HG02840 (cell line): ENCODE measurements at regions not wholly inside any gene's neighbourhood (a gene's known extent, or its start where the extent isn't known, plus 50 kb on each side); places are given as distances from the start of the nearest gene placed in this dataset.

ENCODE experiments used
- ATAC-seq: cut with Tn5 transposase; IDR thresholded peaks from one replicate; pipeline ENCODE4 v1.9.1; 2021; ENCODE audit warnings: mild to moderate bottlenecking, moderate library complexity, moderate number of reproducible peaks; ENCODE audit not compliant: unreplicated experiment, low FRiP score

GRCh38 chr20:50284811-50285375, 94.3 kb downstream of the CEBPB start:
- ATAC-seq: no peak

DNA sequence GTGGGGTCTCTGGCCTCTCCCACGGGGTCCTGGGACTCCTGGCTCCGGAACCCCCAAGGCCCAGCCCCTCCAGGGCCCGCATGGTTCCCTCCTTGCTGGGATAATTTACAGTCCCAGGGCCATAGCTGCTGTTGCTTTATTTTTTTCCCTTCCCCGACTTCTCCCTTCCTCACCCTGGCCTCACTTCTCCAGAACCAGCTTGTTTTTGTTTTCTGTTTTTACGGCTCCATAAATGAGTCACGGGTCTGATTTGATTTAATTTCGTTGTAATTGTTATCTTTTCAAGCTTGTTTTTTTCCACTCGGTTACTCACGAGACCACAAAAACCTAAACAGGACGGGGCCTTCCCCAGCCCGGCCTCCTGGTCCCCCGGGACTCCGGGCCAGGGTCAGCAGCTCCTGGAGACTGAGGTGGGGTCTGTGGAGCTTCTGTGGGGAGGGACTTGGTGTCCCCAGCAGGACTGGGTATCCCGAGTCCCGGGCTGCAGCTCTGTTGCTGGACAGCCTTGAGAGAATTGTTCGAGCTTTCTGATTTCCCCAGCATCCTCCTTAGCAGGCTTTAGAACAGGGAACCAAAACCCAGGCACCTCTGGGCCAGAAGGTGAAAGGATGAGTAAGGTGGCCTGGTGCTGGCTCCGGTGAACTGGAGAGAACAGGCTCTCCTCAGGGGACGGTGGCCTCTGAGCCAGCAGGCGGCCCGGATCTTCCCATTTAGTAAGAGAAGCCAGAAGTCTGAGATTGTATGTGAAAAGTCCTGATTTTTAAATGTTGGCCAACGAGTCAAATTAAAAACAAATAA, 94.9 kb downstream of the CEBPB start:
- ATAC-seq: no peak

DNA sequence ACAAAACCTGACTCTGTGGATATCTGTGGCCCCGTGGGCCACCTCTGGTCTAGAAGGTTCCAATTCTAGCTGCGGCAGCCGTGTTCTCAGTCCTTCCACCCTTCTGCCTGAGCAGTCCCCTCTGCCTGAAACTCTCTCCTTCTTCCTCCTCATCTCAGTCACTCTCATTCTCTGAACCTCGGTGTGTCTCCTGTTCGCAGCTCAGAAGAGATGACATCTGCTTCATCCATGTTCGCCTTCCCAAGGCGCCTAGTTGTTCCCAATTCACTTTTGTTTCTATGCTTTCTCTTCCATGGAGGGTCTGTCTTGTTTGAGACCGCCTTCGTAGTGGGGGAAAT, 95.5 kb downstream of the CEBPB start:
- no peak for ATAC-seq

GRCh38 chr20:50286609-50287008, 96.0 kb downstream of the CEBPB start:
- no peak for ATAC-seq

- ATAC-seq: no peak
Observed at GRCh38 chr20:50287512-50287911, 96.9 kb downstream of the CEBPB start.

DNA sequence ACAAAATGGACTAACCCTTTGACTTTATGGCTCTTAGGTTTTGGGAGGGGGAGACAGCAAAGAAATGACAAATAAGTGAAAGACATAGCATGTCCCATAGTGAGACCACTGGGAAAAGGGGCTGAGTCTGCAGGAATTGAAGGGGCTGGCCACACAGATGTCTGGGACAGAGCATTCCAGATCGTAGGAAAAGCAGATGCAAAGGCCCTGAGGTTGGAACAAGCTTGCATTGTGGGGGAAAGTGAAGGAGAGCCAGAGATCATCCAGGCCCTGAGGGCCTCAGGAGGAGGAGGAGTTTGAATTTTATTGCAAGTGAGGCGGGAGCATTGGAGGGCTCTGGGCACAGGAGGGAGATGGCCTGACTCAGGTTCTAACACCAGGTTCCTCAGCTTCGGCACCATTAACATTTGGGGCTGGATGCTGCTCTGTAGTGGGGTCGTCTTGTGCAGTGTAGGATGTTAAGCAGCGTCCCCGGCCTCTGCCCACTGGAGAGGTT, 97.5 kb downstream of the CEBPB start:
- no peak for ATAC-seq

DNA sequence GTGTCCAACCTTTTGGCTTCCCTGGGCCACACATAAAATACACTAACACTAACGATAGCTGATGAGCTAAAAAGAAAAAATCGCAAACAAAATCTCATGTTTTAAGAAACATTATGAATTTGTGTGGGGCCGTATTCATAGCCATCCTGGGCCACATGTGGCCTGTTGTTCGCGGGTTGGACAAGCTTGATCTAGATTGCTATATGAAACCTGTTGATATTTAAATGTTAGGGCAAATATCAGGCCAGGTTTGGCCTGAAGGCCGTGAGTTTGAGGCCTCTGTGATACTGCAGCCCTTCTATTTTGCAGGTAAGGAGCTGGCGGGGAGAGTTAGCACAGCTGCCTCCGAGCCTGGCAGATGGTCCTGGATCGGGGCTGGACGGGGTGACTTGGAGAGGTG, 99.0 kb downstream of the CEBPB start:
- no peak for ATAC-seq

GRCh38 chr20:50290112-50290511, 99.5 kb downstream of the CEBPB start:
- no peak for ATAC-seq

GRCh38 chr20:50290808-50291207, 100.2 kb downstream of the CEBPB start:
- no peak for ATAC-seq

DNA sequence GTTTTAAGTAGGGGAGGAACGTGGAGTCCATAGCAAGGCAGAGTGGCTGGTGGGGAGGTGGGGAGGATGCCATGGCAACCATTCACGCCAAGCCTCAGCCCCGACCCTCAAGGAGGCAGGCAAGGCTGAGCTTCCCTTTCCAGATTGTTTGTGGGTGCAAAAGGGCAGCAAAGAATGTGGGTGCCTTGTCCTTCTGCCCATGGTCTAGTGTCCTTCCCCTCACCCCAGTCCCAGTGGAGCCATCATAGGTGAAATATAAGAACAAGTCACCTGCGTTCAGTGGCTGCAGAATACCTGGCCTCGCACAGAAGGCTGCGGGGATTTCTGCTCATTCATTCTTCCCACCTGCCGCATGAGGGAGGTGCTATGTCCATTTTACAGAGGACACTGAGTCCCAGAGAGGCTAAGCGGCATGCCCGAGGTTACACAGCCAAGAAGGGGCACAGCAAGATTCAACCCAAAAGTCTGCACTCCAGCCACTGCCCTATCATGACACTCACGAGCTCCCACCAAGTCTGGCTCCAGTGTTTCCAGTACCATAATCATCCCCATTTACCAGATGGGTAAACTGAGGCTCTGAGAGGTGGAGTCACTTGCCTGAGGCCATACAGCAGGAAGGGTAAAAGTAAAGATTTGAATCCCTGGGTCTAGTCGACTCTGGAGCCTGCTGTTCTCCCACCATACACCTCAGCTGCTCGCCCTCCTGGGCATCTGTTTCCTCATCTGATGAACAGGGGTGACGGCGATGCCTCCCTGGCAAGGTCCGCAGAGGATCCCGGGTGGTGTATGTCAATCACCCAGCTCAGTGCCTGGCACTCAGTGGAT, 100.8 kb downstream of the CEBPB start:
- no peak for ATAC-seq

DNA sequence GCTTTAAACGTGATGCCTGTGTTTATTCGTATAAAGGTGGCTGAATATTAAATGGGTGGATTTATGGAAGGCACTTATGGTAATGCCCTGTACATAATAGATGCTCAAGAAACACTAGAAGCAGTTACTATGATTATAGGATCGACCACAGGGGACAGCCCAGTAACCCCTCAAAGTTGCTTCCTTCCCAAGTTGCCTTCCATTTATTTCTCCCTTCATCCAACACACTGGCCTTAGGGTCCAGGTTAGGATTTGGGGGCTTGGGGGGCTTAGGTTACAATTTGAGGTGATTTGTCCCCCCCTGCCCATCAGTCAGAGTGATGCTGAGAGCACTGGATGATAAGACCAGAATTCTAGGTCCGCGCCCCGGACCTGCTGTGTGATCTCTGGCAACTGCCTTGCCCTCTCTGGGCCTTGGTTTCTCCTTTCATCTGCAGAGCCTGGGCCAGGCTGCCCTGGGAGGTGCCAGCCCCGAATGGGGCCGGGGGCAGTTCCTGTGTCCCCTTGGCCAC, 101.5 kb downstream of the CEBPB start:
- no peak for ATAC-seq

GRCh38 chr20:50292591-50293283, 102.1 kb downstream of the CEBPB start:
- no peak for ATAC-seq

GRCh38 chr20:50293284-50294139, 102.9 kb downstream of the CEBPB start:
- no peak for ATAC-seq

DNA sequence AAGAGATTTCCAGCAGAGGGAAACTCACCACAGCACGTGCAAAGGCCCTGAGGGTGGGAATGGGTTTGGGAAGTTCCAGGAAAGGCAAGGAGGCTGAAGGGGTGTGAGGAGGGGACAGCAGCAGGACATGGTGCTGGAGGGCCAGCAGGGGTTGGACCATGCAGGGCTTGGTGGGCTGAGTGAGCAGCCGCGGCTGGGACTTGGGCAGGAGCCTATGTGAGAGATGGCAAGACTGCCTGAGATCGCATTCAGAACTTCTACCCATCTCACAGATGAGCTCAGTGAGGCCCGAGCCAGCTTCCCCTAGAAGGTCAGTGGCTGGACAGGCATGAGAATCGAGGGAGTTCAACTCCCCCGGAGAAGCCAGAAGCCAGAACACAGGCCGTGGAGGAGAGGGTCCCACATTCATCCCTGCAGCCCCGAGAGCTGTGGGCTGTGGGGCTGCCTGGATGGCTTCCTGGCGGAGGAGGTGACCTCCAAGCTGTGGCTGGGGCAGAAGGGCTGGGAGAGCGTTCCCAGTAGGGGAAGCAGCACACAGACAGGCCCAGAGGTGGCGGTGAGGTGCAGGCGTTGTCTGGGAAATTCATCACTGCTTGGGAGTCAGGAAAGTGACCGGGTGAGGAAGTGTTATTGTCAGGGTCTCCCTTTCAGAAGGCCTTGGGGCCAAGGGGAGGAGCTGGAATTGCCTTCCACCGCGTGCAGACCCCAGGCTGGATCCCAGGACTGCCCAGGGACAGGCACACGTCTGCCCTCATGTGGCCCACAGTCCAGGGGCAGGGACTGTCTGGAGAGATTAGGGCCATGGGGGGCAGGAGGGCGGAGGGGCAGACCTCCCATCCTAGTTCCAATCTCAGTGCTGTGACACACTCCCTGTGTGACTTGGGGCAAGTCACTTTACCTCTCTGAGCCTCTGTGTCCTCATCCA, 103.8 kb downstream of the CEBPB start:
- ATAC-seq: no peak

DNA sequence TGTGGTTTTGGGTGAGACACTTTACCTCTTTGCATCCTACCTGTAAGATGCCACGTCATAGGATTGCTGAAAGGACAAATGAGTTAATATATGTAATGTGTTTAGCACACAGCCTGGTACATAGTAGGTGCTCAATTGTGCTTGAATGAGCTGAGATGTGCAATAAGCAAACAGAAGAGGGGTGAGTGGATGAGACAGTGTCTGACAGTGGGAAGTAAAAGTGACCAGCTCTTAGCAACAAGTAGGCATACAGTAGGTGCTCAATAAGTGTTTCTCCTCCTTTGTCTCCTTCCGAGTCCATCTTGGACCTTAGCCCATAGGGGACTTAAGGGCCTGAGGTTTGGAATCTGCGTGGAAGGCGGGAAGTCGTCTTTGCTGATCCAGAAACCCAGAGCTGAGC, 104.7 kb downstream of the CEBPB start:
- ATAC-seq: no peak

DNA sequence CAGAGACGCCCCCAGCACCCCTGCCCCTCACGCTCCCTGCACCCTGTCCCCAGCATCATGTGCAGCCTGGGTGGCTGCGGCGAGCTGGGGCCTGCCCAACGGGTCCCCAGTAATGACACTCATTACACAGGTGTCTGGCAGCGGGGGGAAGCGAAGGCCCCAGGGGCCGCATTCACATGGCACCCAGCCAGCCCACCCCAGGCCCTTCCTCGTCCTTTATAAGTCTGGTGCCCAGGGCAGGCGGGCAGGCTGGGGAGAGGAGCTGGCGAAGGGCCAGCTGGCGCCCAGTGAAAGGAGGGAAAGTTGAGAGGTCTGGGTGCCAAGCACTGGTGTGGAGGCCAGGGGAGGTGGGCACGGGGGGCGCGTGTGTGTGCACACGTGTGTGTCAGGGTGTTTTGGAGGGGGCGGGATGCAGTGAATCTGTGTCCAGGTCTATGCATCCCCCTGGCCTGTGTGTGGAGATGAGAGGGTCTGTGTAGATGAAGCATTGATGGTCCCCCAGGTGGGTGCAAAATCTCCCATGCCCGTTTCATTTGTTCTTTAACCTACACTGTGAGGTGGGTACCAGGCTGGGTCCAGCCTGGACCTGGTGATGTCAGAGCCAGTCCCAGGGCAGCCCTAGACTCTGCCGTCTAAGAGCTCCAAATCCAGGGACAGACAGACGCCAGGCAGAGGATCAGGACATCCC, 105.3 kb downstream of the CEBPB start:
- no peak for ATAC-seq

DNA sequence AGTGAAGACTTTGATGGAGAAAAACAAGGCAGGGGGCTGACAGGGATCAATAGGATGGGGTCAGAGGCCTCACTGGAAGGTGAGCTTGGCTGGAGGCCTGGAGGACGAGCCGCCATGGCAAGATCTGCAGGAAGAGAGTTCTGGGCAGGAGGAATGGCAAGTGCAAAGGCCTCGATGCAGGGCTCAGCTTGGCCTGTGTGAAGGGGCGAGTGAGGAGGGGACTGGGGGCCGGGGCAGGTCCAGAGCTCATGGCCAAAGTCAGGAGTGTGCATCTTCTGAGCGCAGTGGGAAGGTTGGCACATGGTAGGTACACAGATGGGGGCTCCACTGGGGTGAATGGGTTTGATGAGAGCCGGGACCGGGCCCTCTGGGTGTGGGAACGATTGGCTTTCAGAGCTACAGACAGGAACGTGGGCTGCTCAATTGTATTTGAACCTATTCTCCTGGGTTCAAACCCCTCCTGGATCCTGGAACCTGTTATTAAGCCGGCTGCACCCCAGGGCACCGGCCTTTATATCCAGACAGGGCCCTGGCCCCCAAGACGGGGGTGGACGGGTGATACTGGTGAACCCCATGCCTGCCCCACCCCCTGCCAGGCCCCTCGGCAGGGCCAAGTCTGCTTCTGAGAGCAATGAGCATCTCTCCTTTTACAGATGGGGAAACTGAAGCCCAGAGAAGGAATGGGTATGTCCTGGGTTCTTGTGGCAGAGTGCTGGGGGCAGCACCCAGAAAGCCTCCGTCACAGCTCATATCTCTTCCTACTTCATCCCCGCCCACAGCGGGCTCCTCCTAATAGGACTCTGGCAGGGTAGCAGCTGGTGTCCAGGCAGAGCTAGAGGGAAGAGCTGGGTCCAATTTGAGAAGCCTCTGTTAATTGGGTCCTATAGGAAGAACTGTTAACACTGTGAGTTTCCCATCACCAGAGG, 106.1 kb downstream of the CEBPB start:
- ATAC-seq: no peak
